Body of pancreas (tissue), 4 donors: ENCODE measurements at regions not wholly inside any gene's neighbourhood (a gene's known extent, or its start where the extent isn't known, plus 50 kb on each side); places are given as distances from the start of the nearest gene placed in this dataset.

Source experiments
- ATAC-seq: fragments of 150-250 bp; one replicate; pipeline ENCODE4 v1.9.1; 2016
- DNase-seq, 4 donors: peaks; one replicate each; pipeline ENCODE4 v3.0.0-alpha.2; 2019
- H3K27ac ChIP-seq, 4 donors: fragments of 200-600 bp; sonication (generic); 1 replicate in 3 of 4; 2 replicates in 1 of 4; pipeline versions ENCODE4 v1.5.1 to v1.6.1; 2016 to 2019; ENCODE audit warnings: mild to moderate bottlenecking in 1 of 4, mixed read lengths in 1 of 4, moderate library complexity in 1 of 4
- H3K27me3 ChIP-seq, 2 donors: fragments of 200-600 bp; sonication (generic); one replicate each; pipeline ENCODE4 v1.6.0; 2016; ENCODE audit warnings: mild to moderate bottlenecking in 1 of 2
- H3K36me3 ChIP-seq, 2 donors: fragments of 200-600 bp; sonication (generic); replicated peaks in 1 of 2; 2 replicates each; pipeline ENCODE4 v1.5.1; 2016; ENCODE audit warnings: low read depth in 2 of 2; ENCODE audit not compliant: insufficient read depth in 1 of 2
- H3K4me1 ChIP-seq: fragments of 200-600 bp; sonication (generic); one replicate; pipeline ENCODE4 v1.6.0; 2016
- H3K4me3 ChIP-seq, 2 donors: fragments of 200-600 bp; sonication (generic); 1 replicate in 1 of 2; 2 replicates in 1 of 2; pipeline ENCODE4 v1.5.1; 2016 to 2019
- H3K9me3 ChIP-seq, 3 donors: fragments of 200-600 bp; sonication (generic); 1 replicate in 2 of 3; 2 replicates in 1 of 3; pipeline ENCODE4 v1.5.1; 2016
- CTCF ChIP-seq, 7 experiments: fragments of 450-650 bp in 4 of 7; fragments of 200-600 bp in 3 of 7; sonication (generic) in 3 of 7; IDR thresholded peaks; one replicate each; pipeline ENCODE4 v1.5.1; 2016 to 2019; ENCODE audit warnings: antibody characterized with exemption in 7 of 7
- POLR2A ChIP-seq, 3 donors: fragments of 450-650 bp; IDR thresholded peaks; one replicate each; pipeline ENCODE4 v1.6.1; 2016; ENCODE audit warnings: antibody characterized with exemption in 3 of 3, mild to moderate bottlenecking in 2 of 3
- whole genome bisulfite sequencing, 2 donors: methylation state at CpG; one replicate each; pipeline ENCODE4 v1.1.5; 2017; 5-methylcytosine and 5-hydroxymethylcytosine counted together
- intact Hi-C: fragments of 100-400 bp; cut with DNase I; formaldehyde crosslinking; loops from one replicate; pipeline ENCODE4 v1.15.1; 2023

GRCh38 chr21:15932726-15933125, 202.9 kb downstream of the USP25 start:
- WGBS, 2 donors = 44 to 45% methylated on average over 5 of the region's 5 CpGs
- intact Hi-C loops = no loop called here
- H3K27ac ChIP-seq = peak overlapping the region in 1 of 4 donors; percentile 1
- no peak overlapping the region for H3K4me3 ChIP-seq
- H3K9me3 ChIP-seq = no peaks in the 10 kb centered on the region
- no peaks in the 10 kb centered on the region for H3K27me3 ChIP-seq
- no peak for TF ChIP-seq POLR2A (IDR thresholded peaks at IDR 0.05)
- no peak for TF ChIP-seq CTCF (IDR thresholded peaks at IDR 0.05)
- H3K4me1 ChIP-seq = no peaks in the 10 kb centered on the region
- ATAC-seq (peak; percentile 52), DNase-seq (peak in 2 of 4 donors; percentile 16 to 22)
- H3K36me3 ChIP-seq = no peaks in the 10 kb centered on the region

GRCh38 chr21:15935530-15935929, 205.7 kb downstream of the USP25 start:
- H3K4me3 ChIP-seq = no peak overlapping the region
- no peaks in the 10 kb centered on the region for H3K9me3 ChIP-seq
- no peaks in the 10 kb centered on the region for H3K36me3 ChIP-seq
- no peak overlapping the region for H3K27ac ChIP-seq
- ATAC-seq = no peak
- 73 to 87% methylated on average over 1 of the region's 1 CpG for WGBS, 2 donors
- H3K27me3 ChIP-seq = no peaks in the 10 kb centered on the region
- intact Hi-C loops = no loop called here
- TF ChIP-seq POLR2A (IDR thresholded peaks at IDR 0.05) (no peak), CTCF (IDR thresholded peaks at IDR 0.05) (no peak)
- no peaks in the 10 kb centered on the region for H3K4me1 ChIP-seq
- no peak for DNase-seq

- peak in 1 of 4 donors; percentile 24 for DNase-seq
- no peaks in the 10 kb centered on the region for H3K9me3 ChIP-seq
- no peaks in the 10 kb centered on the region for H3K4me1 ChIP-seq
- H3K27ac ChIP-seq = no peak overlapping the region
- H3K4me3 ChIP-seq = no peak overlapping the region
- H3K36me3 ChIP-seq = no peaks in the 10 kb centered on the region
- no peak for TF ChIP-seq POLR2A (IDR thresholded peaks at IDR 0.05)
- TF ChIP-seq CTCF (IDR thresholded peaks at IDR 0.05) = no peak
- peaks cover 0 to 4% of the 10 kb centered on the region in 2 donors for H3K27me3 ChIP-seq
- ATAC-seq = no peak
- WGBS, 2 donors = 73 to 75% methylated on average over 4 of the region's 4 CpGs
- intact Hi-C loops = no loop called here
Measured at GRCh38 chr21:15943009-15943666, 213.4 kb downstream of the USP25 start.

- TF ChIP-seq CTCF (IDR thresholded peaks at IDR 0.05) (no peak), POLR2A (IDR thresholded peaks at IDR 0.05) (no peak)
- ATAC-seq (no peak), DNase-seq (no peak)
- Histone ChIP-seq H3K27me3 (peaks cover 0 to 4% of the 10 kb centered on the region in 2 donors), H3K4me3 (no peak overlapping the region), H3K9me3 (no peaks in the 10 kb centered on the region), H3K36me3 (no peaks in the 10 kb centered on the region), H3K4me1 (no peaks in the 10 kb centered on the region), H3K27ac (no peak overlapping the region)
- whole genome bisulfite sequencing, 2 donors = 18 to 21% methylated on average over 6 of the region's 6 CpGs
- intact Hi-C loops = no loop called here
Measured at GRCh38 chr21:15947677-15948076, 217.9 kb downstream of the USP25 start.

GRCh38 chr21:15953551-15954116, 223.9 kb downstream of the USP25 start:
- no peak overlapping the region for H3K27ac ChIP-seq
- no peaks in the 10 kb centered on the region for H3K4me1 ChIP-seq
- H3K4me3 ChIP-seq = no peak overlapping the region
- no peaks in the 10 kb centered on the region for H3K27me3 ChIP-seq
- ATAC-seq (no peak), DNase-seq (no peak)
- no peaks in the 10 kb centered on the region for H3K36me3 ChIP-seq
- intact Hi-C loops = no loop called here
- H3K9me3 ChIP-seq = peaks cover 0 to 11% (median 0%) of the 10 kb centered on the region in 3 donors
- WGBS, 2 donors = 88 to 89% methylated on average over 2 of the region's 2 CpGs
- TF ChIP-seq CTCF (IDR thresholded peaks at IDR 0.05) (no peak), POLR2A (IDR thresholded peaks at IDR 0.05) (no peak)
